Adrenal gland (tissue), 9 donors: ENCODE measurements at regions not wholly inside any gene's neighbourhood (a gene's known extent, or its start where the extent isn't known, plus 50 kb on each side); places are given as distances from the start of the nearest gene placed in this dataset.

Experiments used
- DNase-seq, 7 donors: peaks; one replicate each; pipeline ENCODE4 v3.0.0-alpha.2; 2019 to 2020
- H3K27ac ChIP-seq, 5 donors: fragments of 200-600 bp; sonication (generic) in 4 of 5; 1 replicate in 3 of 5; 2 replicates in 2 of 5; pipeline versions ENCODE4 v1.5.1 to v1.8.0; 2016 to 2020; ENCODE audit warnings: mild to moderate bottlenecking in 1 of 5
- H3K27me3 ChIP-seq: fragments of 200-600 bp; 2 replicates; pipeline ENCODE4 v1.8.0; 2021
- H3K36me3 ChIP-seq, 2 donors: fragments of 200-600 bp; replicated peaks in 1 of 2; 1 replicate in 1 of 2; 2 replicates in 1 of 2; pipeline versions ENCODE4 v1.5.1 to v1.8.0; 2018 to 2022
- H3K4me1 ChIP-seq, 2 donors: fragments of 200-600 bp; replicated peaks in 1 of 2; 1 replicate in 1 of 2; 2 replicates in 1 of 2; pipeline versions ENCODE4 v1.5.1 to v1.8.0; 2018 to 2021
- H3K4me3 ChIP-seq, 4 donors: fragments of 200-600 bp; sonication (generic) in 3 of 4; one replicate each; pipeline ENCODE4 v1.5.1; 2016 to 2018
- H3K9me3 ChIP-seq, 3 donors: fragments of 200-600 bp; sonication (generic) in 1 of 3; replicated peaks in 1 of 3; 1 replicate in 2 of 3; 2 replicates in 1 of 3; pipeline versions ENCODE4 v1.5.1 to v1.8.0; 2016 to 2021
- POLR2A ChIP-seq, 2 donors: fragments of 450-650 bp; IDR thresholded peaks; one replicate each; pipeline ENCODE4 v1.6.1; 2017; ENCODE audit warnings: antibody characterized with exemption in 2 of 2, mild to moderate bottlenecking in 2 of 2, moderate library complexity in 1 of 2
- WGBS, 4 donors: extraction: QIAGEN DNeasy Blood & Tissue Kit in 2 of 4; methylation state at CpG; one replicate each; pipeline versions ENCODE4 v1.1.5 to v1.1.7; 2013 to 2017; 5-methylcytosine and 5-hydroxymethylcytosine counted together
- intact Hi-C, 2 donors: fragments of 100-400 bp; cut with DNase I; formaldehyde crosslinking; loops; one replicate each; pipeline versions ENCODE4 v1.14.1 to v1.15.0; 2022 to 2023
- TF ChIP-seq, protein P1 (sequence below), 6 experiments: fragments of 450-650 bp in 4 of 6; fragments of 200-600 bp in 2 of 6; sonication (generic) in 1 of 6; IDR thresholded peaks; 1 replicate in 5 of 6; 2 replicates in 1 of 6; pipeline versions ENCODE4 v1.5.1 to v1.8.0; 2016 to 2021; ENCODE audit warnings: antibody characterized with exemption in 6 of 6, mild to moderate bottlenecking in 2 of 6, moderate library complexity in 1 of 6
- donor health status: healthy with polysubstance abuse.
- donor health status: Bipolar disorder and iron deficiency.
- donor health status: DM: yes; HTN: yes; CAD: no.
- donor health status: DM: no; HTN: no; CAD: no.
- donor health status: DM: no; HTN: no; CAD: no.

DNA sequence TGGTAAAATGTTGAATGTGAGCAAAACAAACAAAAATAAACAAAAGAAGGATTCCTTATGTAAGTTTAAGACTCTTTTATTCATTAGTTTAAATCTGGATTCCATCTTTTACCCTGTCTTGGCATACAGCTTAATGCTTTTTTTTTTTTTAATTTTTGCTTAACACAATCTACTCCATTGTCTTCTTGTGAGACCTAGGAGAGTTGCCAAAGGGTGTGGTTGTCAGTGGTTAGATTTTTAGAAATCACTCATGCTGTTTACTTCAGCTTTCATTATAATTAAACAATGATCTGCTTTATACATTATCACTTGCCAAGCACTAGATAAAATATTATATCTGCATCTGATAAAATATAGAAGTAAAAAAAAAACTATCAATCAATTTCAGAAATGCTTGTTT is 77.7 kb upstream of the KITLG start:
- Histone ChIP-seq H3K4me3 (no peak overlapping the region), H3K27ac (no peak overlapping the region), H3K27me3 (no peaks in the 10 kb centered on the region), H3K9me3 (no peaks in the 10 kb centered on the region), H3K36me3 (no peaks in the 10 kb centered on the region), H3K4me1 (no peaks in the 10 kb centered on the region)
- no peak for TF ChIP-seq POLR2A (IDR thresholded peaks at IDR 0.05)
- TF ChIP-seq, protein P1, sequence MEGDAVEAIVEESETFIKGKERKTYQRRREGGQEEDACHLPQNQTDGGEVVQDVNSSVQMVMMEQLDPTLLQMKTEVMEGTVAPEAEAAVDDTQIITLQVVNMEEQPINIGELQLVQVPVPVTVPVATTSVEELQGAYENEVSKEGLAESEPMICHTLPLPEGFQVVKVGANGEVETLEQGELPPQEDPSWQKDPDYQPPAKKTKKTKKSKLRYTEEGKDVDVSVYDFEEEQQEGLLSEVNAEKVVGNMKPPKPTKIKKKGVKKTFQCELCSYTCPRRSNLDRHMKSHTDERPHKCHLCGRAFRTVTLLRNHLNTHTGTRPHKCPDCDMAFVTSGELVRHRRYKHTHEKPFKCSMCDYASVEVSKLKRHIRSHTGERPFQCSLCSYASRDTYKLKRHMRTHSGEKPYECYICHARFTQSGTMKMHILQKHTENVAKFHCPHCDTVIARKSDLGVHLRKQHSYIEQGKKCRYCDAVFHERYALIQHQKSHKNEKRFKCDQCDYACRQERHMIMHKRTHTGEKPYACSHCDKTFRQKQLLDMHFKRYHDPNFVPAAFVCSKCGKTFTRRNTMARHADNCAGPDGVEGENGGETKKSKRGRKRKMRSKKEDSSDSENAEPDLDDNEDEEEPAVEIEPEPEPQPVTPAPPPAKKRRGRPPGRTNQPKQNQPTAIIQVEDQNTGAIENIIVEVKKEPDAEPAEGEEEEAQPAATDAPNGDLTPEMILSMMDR (IDR thresholded peaks at IDR 0.05): no peak
- intact Hi-C loops: no loop called here
- DNase-seq: no peak

DNA sequence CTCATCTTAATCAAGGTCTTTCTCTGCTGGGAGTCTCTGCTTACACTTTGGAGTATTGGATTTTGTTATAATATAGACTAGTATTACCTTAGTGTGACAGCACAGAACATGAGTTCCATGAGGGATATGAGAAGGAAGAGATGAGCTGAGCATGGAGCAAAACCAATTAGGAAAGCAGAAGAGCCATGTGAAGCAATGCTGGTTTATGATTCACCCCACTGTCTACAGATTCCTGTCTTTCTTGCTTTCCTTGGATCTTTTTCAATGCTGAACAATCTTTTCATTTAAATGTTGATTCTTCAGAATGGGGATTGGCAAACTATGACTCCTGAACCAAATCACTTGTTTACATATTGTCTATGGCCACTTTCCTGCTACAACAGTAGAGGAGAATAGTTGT is 70.4 kb upstream of the KITLG start:
- H3K36me3 ChIP-seq: no peaks in the 10 kb centered on the region

DNA sequence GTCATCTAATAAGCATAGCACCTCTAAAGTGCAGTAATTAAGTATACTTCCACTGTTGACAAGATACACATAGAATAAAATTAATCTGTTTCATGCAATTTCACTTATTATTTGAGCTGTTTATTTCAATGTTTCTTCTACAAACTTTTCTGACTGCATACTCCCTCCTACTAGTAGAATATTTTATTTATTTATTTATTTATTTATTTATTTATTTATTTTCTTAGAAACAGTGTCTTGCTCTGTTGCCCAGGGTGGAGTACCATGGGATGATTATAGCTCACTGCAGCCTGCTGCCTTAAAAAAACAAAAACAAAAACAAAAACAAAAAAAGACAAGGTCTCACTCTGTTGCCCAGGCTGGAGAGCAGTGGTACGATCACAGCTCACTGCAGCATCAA is 68.4 kb upstream of the KITLG start:
- no peaks in the 10 kb centered on the region for H3K4me1 ChIP-seq
- H3K4me3 ChIP-seq: no peak overlapping the region
- H3K27me3 ChIP-seq: no peaks in the 10 kb centered on the region
- DNase-seq: no peak
- WGBS, 4 donors: 90 to 100% (median 94%) methylated on average over 1 of the region's 1 CpG
- TF ChIP-seq POLR2A (IDR thresholded peaks at IDR 0.05): no peak
- no peak overlapping the region for H3K27ac ChIP-seq
- no peaks in the 10 kb centered on the region for H3K36me3 ChIP-seq
- H3K9me3 ChIP-seq: peaks cover 0 to 5% (median 0%) of the 10 kb centered on the region in 3 donors
- intact Hi-C loops: no loop called here

More for the DNA sequence above, 70.4 kb upstream of the KITLG start:
- H3K4me1 ChIP-seq: no peaks in the 10 kb centered on the region
- DNase-seq: no peak
- TF ChIP-seq, protein P1 (IDR thresholded peaks at IDR 0.05): no peak
- no peak for TF ChIP-seq POLR2A (IDR thresholded peaks at IDR 0.05)
- no peak overlapping the region for H3K4me3 ChIP-seq
- no peak overlapping the region for H3K27ac ChIP-seq
- H3K9me3 ChIP-seq: peaks cover 0 to 5% (median 0%) of the 10 kb centered on the region in 3 donors
- intact Hi-C loops: no loop called here
- H3K27me3 ChIP-seq: no peaks in the 10 kb centered on the region

DNA sequence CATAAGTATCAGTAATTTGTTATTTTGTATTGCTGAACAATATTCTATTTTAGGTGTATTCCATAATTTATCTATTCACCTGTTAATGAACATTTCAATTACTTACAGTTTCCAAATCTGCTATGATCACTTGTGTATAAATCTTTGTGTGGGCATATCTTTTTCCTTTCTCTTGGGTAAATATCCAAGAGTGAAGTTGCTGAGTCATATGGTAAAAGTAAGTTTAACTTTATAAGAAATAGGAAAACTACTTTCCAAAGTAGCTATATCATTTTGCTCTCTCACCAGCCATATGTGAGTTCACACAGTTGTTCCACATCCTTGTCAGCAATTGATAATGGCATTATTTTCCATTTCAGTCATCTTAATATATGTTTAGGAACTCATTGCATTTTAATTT is 66.6 kb upstream of the KITLG start:
- Histone ChIP-seq H3K4me1 (no peaks in the 10 kb centered on the region), H3K27me3 (no peaks in the 10 kb centered on the region), H3K9me3 (peaks cover 0 to 5% (median 0%) of the 10 kb centered on the region in 3 donors), H3K27ac (no peak overlapping the region), H3K36me3 (no peaks in the 10 kb centered on the region), H3K4me3 (no peak overlapping the region)
- DNase-seq: no peak
- TF ChIP-seq POLR2A (IDR thresholded peaks at IDR 0.05): no peak
- TF ChIP-seq, protein P1 (IDR thresholded peaks at IDR 0.05): no peak
- intact Hi-C loops: no loop called here

DNA sequence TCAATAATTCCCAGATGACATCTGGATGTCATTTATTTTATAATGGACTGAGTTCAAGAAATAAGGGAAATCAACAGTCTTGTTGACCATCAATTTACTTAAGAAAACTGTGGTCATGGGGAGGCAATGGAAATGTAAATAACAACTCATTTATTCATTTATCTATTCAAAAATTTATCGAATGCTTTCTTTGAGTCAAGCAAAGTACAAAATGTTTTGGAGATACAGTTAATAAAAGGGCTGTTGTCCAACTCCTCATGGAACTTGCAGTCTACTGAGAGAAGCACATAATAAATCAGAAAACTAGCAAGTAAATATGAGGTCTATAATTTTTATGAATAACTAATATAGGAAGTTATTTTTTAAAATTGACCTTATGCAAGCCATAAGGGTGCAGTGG is 65.5 kb upstream of the KITLG start:
- Histone ChIP-seq H3K27me3 (no peaks in the 10 kb centered on the region), H3K4me1 (no peaks in the 10 kb centered on the region)
- no peak for DNase-seq

More for the DNA sequence above, 65.5 kb upstream of the KITLG start:
- WGBS, 4 donors: 67 to 75% (median 70%) methylated on average over 1 of the region's 1 CpG
- Histone ChIP-seq H3K9me3 (peaks cover 0 to 5% (median 0%) of the 10 kb centered on the region in 3 donors), H3K4me3 (no peak overlapping the region), H3K27ac (no peak overlapping the region), H3K36me3 (no peaks in the 10 kb centered on the region)
- TF ChIP-seq, protein P1 (IDR thresholded peaks at IDR 0.05): no peak
- TF ChIP-seq POLR2A (IDR thresholded peaks at IDR 0.05): no peak
- intact Hi-C loops: no loop called here
